PC-9 (cell line): ENCODE measurements at regions not wholly inside any gene's neighbourhood (a gene's known extent, or its start where the extent isn't known, plus 50 kb on each side); places are given as distances from the start of the nearest gene placed in this dataset.

Experiments
- BruUV-seq: library from RNA; stranded (reverse); fragments of 400-500 nt; replicated peaks from 2 replicates; lab custom pipeline; 2021; lab: Mats Ljungman, UMichigan
- CTCF ChIA-PET: fragments of 300-600 bp; sonication (Branson Sonifier 250); formaldehyde crosslinking; loops from one replicate; lab custom pipeline; 2022; ENCODE audit warnings: antibody characterized with exemption; lab: Charles Lee
- POLR2A ChIA-PET: fragments of 300-600 bp; sonication (Branson Sonifier 250); formaldehyde crosslinking; loops from one replicate; lab custom pipeline; 2022; ENCODE audit warnings: antibody characterized with exemption; ENCODE audit not compliant: unreplicated experiment; lab: Charles Lee
- DNase-seq, 2 experiments: peaks; one replicate each; pipeline versions ENCODE4 v3.0.0 to v3.0.0-alpha.2; 2015 to 2022; ENCODE audit warnings: mixed read lengths in 1 of 2
- H2AFZ ChIP-seq: fragments of 200-600 bp; sonication (generic); 2 replicates; pipeline ENCODE4 v1.8.1; 2017; ENCODE audit warnings: antibody characterized with exemption
- H3F3A ChIP-seq: fragments of 200-600 bp; sonication (generic); 2 replicates; pipeline ENCODE4 v1.8.1; 2017; ENCODE audit warnings: antibody characterized with exemption, mild to moderate bottlenecking, low read depth; ENCODE audit not compliant: insufficient read depth
- H3K27ac ChIP-seq: fragments of 200-600 bp; sonication (generic); 2 replicates; pipeline ENCODE4 v1.6.1; 2016; ENCODE audit warnings: mixed run types
- H3K27me3 ChIP-seq: fragments of 200-600 bp; sonication (generic); 2 replicates; pipeline ENCODE4 v1.6.1; 2016; ENCODE audit warnings: low read depth, mixed run types; ENCODE audit not compliant: insufficient read depth
- H3K36me3 ChIP-seq: fragments of 200-600 bp; sonication (generic); 2 replicates; pipeline ENCODE4 v1.6.1; 2016; ENCODE audit warnings: low read depth, mixed run types
- H3K4me1 ChIP-seq: fragments of 200-600 bp; sonication (generic); replicated peaks from 2 replicates; pipeline ENCODE4 v1.6.1; 2016; ENCODE audit warnings: mixed run types; ENCODE audit not compliant: insufficient read depth
- H3K4me2 ChIP-seq: fragments of 200-600 bp; sonication (generic); 2 replicates; pipeline ENCODE4 v1.6.1; 2017; ENCODE audit warnings: mixed run types
- H3K4me3 ChIP-seq: fragments of 200-600 bp; sonication (generic); 2 replicates; pipeline ENCODE4 v1.6.1; 2016; ENCODE audit warnings: mixed run types
- H3K79me2 ChIP-seq: fragments of 200-600 bp; sonication (generic); 2 replicates; pipeline ENCODE4 v1.6.1; 2017; ENCODE audit warnings: low read depth, mixed run types
- H3K9me2 ChIP-seq: fragments of 200-600 bp; sonication (generic); 2 replicates; pipeline ENCODE4 v1.8.1; 2017; ENCODE audit warnings: mild to moderate bottlenecking; ENCODE audit not compliant: insufficient read depth
- H3K9me3 ChIP-seq: fragments of 200-600 bp; sonication (generic); 2 replicates; pipeline ENCODE4 v1.8.1; 2016; ENCODE audit warnings: low read depth; ENCODE audit not compliant: insufficient read depth
- H4K20me1 ChIP-seq: fragments of 200-600 bp; sonication (generic); 2 replicates; pipeline ENCODE4 v1.8.1; 2017; ENCODE audit not compliant: insufficient read depth
- EZH2 ChIP-seq: fragments of 200-600 bp; sonication (generic); IDR thresholded peaks from 2 replicates; pipeline ENCODE4 v1.8.0; 2017; ENCODE audit warnings: antibody characterized with exemption, low read depth
- intact Hi-C: fragments of 100-400 bp; cut with micrococcal nuclease; formaldehyde crosslinking; loops from one replicate; pipeline ENCODE4 v1.10.0; 2022; ENCODE audit not compliant: unreplicated experiment
- TF ChIP-seq, protein P1 (sequence below): fragments of 200-600 bp; sonication (generic); conservative IDR thresholded peaks from 2 replicates; pipeline ENCODE4 v1.6.1; 2017; ENCODE audit warnings: mixed run types, antibody characterized with exemption, mild to moderate bottlenecking, moderate library complexity

- intact Hi-C loops = no loop called here
- BruUV-seq = no TSS peak
- Histone ChIP-seq H3K4me1 (no peaks in the 10 kb centered on the region), H3K4me3 (no peak overlapping the region), H4K20me1 (no peaks in the 10 kb centered on the region), H3K36me3 (no peaks in the 10 kb centered on the region), H3K27me3 (no peaks in the 10 kb centered on the region), H2AFZ (no peak overlapping the region), H3K4me2 (no peak overlapping the region), H3K79me2 (no peaks in the 10 kb centered on the region), H3F3A (no peaks in the 10 kb centered on the region), H3K9me3 (no peaks in the 10 kb centered on the region), H3K27ac (no peak overlapping the region), H3K9me2 (no peaks in the 10 kb centered on the region)
- ChIA-PET CTCF (no interaction called here), POLR2A (no interaction called here)
- no peak for TF ChIP-seq EZH2
- TF ChIP-seq, protein P1, sequence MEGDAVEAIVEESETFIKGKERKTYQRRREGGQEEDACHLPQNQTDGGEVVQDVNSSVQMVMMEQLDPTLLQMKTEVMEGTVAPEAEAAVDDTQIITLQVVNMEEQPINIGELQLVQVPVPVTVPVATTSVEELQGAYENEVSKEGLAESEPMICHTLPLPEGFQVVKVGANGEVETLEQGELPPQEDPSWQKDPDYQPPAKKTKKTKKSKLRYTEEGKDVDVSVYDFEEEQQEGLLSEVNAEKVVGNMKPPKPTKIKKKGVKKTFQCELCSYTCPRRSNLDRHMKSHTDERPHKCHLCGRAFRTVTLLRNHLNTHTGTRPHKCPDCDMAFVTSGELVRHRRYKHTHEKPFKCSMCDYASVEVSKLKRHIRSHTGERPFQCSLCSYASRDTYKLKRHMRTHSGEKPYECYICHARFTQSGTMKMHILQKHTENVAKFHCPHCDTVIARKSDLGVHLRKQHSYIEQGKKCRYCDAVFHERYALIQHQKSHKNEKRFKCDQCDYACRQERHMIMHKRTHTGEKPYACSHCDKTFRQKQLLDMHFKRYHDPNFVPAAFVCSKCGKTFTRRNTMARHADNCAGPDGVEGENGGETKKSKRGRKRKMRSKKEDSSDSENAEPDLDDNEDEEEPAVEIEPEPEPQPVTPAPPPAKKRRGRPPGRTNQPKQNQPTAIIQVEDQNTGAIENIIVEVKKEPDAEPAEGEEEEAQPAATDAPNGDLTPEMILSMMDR = no peak
- no peak for DNase-seq
These were observed 342.1 kb upstream of the CCDC54 start for GRCh38 chr3:107035176-107035575.

GRCh38 chr3:107044677-107045076 lies 332.6 kb upstream of the CCDC54 start:
- no TSS peak for BruUV-seq
- DNase-seq = no peak
- no peaks in the 10 kb centered on the region for H3F3A ChIP-seq
- H3K9me2 ChIP-seq = no peaks in the 10 kb centered on the region
- intact Hi-C loops = no loop called here
- H3K27ac ChIP-seq = no peak overlapping the region
- no peak overlapping the region for H3K4me2 ChIP-seq
- H3K4me3 ChIP-seq = no peak overlapping the region
- ChIA-PET POLR2A (no interaction called here), CTCF (no interaction called here)
- no peaks in the 10 kb centered on the region for H3K4me1 ChIP-seq
- no peak overlapping the region for H2AFZ ChIP-seq
- H3K27me3 ChIP-seq = no peaks in the 10 kb centered on the region
- no peaks in the 10 kb centered on the region for H4K20me1 ChIP-seq
- TF ChIP-seq EZH2 = no peak
- TF ChIP-seq, protein P1 = no peak
- no peaks in the 10 kb centered on the region for H3K9me3 ChIP-seq
- no peaks in the 10 kb centered on the region for H3K36me3 ChIP-seq
- H3K79me2 ChIP-seq = no peaks in the 10 kb centered on the region

GRCh38 chr3:107045791-107046190 lies 331.4 kb upstream of the CCDC54 start:
- Histone ChIP-seq H4K20me1 (no peaks in the 10 kb centered on the region), H3K27ac (no peak overlapping the region), H3K9me3 (no peaks in the 10 kb centered on the region), H3K4me1 (no peaks in the 10 kb centered on the region), H3K79me2 (no peaks in the 10 kb centered on the region), H3K36me3 (no peaks in the 10 kb centered on the region), H3K27me3 (no peaks in the 10 kb centered on the region), H3K9me2 (no peaks in the 10 kb centered on the region), H2AFZ (0 out of 2 replicates have a peak overlapping the region, but pooled peaks have one; percentile 13), H3F3A (no peaks in the 10 kb centered on the region), H3K4me3 (no peak overlapping the region), H3K4me2 (no peak overlapping the region)
- ChIA-PET CTCF (no interaction called here), POLR2A (no interaction called here)
- no TSS peak for BruUV-seq
- intact Hi-C loops = no loop called here
- no peak for DNase-seq
- TF ChIP-seq EZH2 = no peak
- TF ChIP-seq, protein P1 = no peak
